Erythroblast (primary cell): ENCODE measurements at regions not wholly inside any gene's neighbourhood (a gene's known extent, or its start where the extent isn't known, plus 50 kb on each side); places are given as distances from the start of the nearest gene placed in this dataset.

Experiments
- DNase-seq, 2 experiments: peaks; one replicate each; lab custom pipeline; 2025; lab: John Stamatoyannopoulos, UW
- GATA1 ChIP-seq: IDR thresholded peaks from 2 replicates; pipeline ENCODE4 v1.6.1; 2011; ENCODE audit warnings: low read depth, mild to moderate bottlenecking, control low read depth, low read length, moderate library complexity
- POLR2A ChIP-seq: IDR thresholded peaks from 2 replicates; pipeline ENCODE4 v1.6.1; 2011; ENCODE audit warnings: mild to moderate bottlenecking, low read length

- no peak for TF ChIP-seq POLR2A
- TF ChIP-seq GATA1, result no peak
- no peak for DNase-seq
These were observed 125.6 kb downstream of the HRH4 start for GRCh38 chr18:24585996-24586566.

GRCh38 chr18:24586662-24587360 is 126.4 kb downstream of the HRH4 start:
- no peak for DNase-seq
- TF ChIP-seq POLR2A (no peak), GATA1 (no peak)

GRCh38 chr18:24588440-24588839 is 128.0 kb downstream of the HRH4 start:
- DNase-seq, result no peak
- no peak for TF ChIP-seq GATA1

GRCh38 chr18:24590946-24591345 is 130.5 kb downstream of the HRH4 start:
- TF ChIP-seq GATA1 (no peak), POLR2A (no peak)
- DNase-seq, result no peak

- DNase-seq, result no peak
- TF ChIP-seq POLR2A, result no peak
These were observed 133.0 kb downstream of the HRH4 start for GRCh38 chr18:24593401-24593800.

- no peak for DNase-seq
- TF ChIP-seq GATA1 (no peak), POLR2A (no peak)
These were observed 133.4 kb downstream of the HRH4 start for GRCh38 chr18:24593886-24594285.

- no peak for DNase-seq
- TF ChIP-seq POLR2A, result no peak
- no peak for TF ChIP-seq GATA1
These were observed 135.2 kb downstream of the HRH4 start for GRCh38 chr18:24595561-24596031.

GRCh38 chr18:24600076-24600654 is 139.7 kb downstream of the HRH4 start:
- TF ChIP-seq POLR2A (no peak), GATA1 (no peak)
- DNase-seq, result peak; percentile 47 to 65

GRCh38 chr18:24601585-24601984 is 141.1 kb downstream of the HRH4 start:
- DNase-seq, result no peak
- TF ChIP-seq GATA1 (no peak), POLR2A (no peak)

GRCh38 chr18:24602201-24602600 is 141.8 kb downstream of the HRH4 start:
- TF ChIP-seq POLR2A (no peak), GATA1 (no peak)
- DNase-seq, result no peak

GRCh38 chr18:24603151-24603550 is 142.7 kb downstream of the HRH4 start:
- TF ChIP-seq POLR2A (no peak), GATA1 (no peak)
- no peak for DNase-seq

GRCh38 chr18:24605444-24605843 is 145.0 kb downstream of the HRH4 start:
- TF ChIP-seq POLR2A (no peak), GATA1 (no peak)
- DNase-seq, result no peak

- TF ChIP-seq GATA1 (no peak), POLR2A (no peak)
- no peak for DNase-seq
These were observed 148.8 kb downstream of the HRH4 start for GRCh38 chr18:24609254-24609653.

- no peak for TF ChIP-seq POLR2A
- TF ChIP-seq GATA1, result no peak
- no peak for DNase-seq
These were observed 150.6 kb downstream of the HRH4 start for GRCh38 chr18:24611075-24611474.
